ENCODE measurements at regions not wholly inside any gene's neighbourhood (a gene's known extent, or its start where the extent isn't known, plus 50 kb on each side); places are given as distances from the start of the nearest gene placed in this dataset.

DNA sequence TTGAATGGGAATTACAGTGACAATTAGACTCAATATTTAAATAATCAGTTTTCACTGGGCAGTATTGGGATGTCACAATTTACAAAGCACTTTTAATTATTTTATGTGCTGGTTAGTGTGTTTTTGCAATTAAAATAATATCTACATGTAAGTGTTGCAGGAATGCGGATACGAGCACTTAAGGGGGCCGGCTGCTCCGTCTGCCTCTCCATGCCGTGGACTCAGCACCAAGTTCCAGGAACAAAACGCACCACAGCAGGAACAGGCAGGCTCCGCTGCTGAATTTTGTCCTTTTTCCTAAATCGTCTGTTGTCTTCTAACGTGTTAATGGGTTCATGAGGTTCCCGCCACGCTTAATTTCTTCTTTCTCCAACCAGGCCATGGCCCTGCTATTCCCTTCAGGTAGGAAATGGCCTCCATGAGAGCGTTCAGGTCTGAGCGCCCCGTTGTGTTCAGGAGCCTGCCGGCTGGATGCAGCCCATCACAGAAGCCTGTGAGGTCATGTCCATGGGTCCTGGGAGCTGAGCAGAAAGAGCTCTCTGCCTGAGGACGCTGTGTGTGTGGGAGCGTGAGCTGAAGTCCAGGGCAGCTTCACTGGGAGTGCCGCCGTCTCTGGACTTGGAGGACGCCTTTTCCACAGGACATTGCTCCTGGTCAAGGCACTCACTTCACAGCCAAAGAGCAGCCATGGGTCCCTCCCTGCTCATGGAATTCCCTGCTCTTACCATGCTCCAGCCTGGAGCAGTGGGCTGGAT lies 730.3 kb downstream of the BRD1 start:
- Histone ChIP-seq H3K9me3 (no peaks in the 10 kb centered on the region), H3K27me3 (no peaks in the 10 kb centered on the region), H3K4me1 (ENCODE audit: insufficient read depth) (no peaks in the 10 kb centered on the region), H3K4me3 (no peak overlapping the region), H3K36me3 (no peaks in the 10 kb centered on the region), H3K27ac (no peak overlapping the region)
- intact Hi-C loops (cut with DNase I), result no loop called here
- DNase-seq, result no peak
- TF ChIP-seq POLR2A (IDR thresholded peaks at IDR 0.05) (no peak), EP300 (IDR thresholded peaks at IDR 0.05) (no peak), CTCF (IDR thresholded peaks at IDR 0.05) (no peak)
- 79 to 87% (median 86%) methylated on average over 20 of the region's 20 CpGs for WGBS, 3 donors

DNA sequence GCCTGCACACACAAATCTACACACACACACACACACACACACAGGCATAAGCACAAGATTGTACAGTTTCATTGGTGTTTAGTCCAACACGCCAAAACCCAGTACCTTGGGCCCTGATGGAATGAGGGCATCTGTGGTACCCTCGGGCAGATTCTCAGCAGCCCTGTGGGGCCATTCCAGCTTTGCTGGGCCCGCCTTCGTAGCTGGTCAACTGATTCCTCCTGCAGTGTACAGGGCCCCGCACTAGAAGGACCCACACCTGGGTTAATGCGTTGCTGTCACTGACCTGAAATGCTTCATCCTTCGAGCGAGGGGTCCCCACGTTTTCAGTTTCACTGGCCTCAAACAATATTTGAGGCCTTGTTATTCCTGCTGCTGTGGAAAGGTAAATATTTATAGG lies 731.2 kb downstream of the BRD1 start:
- H3K36me3 ChIP-seq, result no peaks in the 10 kb centered on the region
- H3K4me3 ChIP-seq, result no peak overlapping the region
- 78 to 92% (median 81%) methylated on average over 9 of the region's 9 CpGs for WGBS, 3 donors
- H3K9me3 ChIP-seq, result no peaks in the 10 kb centered on the region
- no peaks in the 10 kb centered on the region for H3K4me1 ChIP-seq (ENCODE audit: insufficient read depth)
- no peak for DNase-seq
- no peak for TF ChIP-seq POLR2A (IDR thresholded peaks at IDR 0.05)
- TF ChIP-seq CTCF (IDR thresholded peaks at IDR 0.05), result no peak
- no peak for TF ChIP-seq EP300 (IDR thresholded peaks at IDR 0.05)
- no peak overlapping the region for H3K27ac ChIP-seq
- intact Hi-C loops (cut with DNase I), result no loop called here
- no peaks in the 10 kb centered on the region for H3K27me3 ChIP-seq

DNA sequence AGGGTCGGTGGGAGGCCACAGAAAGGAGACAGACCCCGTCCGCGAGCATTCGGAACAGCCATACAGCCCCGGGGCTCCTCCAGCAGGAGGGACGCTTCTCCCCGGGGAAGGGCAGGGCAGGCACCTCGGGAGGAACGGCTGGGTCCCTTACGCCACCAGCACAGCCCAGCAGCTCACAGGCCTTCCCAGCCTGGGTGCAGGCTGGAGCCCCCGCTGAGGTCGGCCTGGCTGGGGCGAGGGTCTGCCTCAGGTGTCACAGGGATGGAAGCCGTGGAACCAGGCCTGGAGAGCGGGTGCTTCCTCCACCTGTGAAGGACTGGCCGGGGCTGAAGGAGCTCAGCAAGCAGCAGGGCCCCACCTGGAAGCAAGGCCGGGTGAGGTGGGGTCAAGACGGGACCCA lies 732.3 kb downstream of the BRD1 start:
- H3K27me3 ChIP-seq, result no peaks in the 10 kb centered on the region
- intact Hi-C loops (cut with DNase I), result no loop called here
- H3K4me1 ChIP-seq (ENCODE audit: insufficient read depth), result no peaks in the 10 kb centered on the region
- no peaks in the 10 kb centered on the region for H3K9me3 ChIP-seq
- WGBS, 3 donors, result 75 to 81% (median 81%) methylated on average over 19 of the region's 19 CpGs
- H3K36me3 ChIP-seq, result no peaks in the 10 kb centered on the region
- H3K4me3 ChIP-seq, result no peak overlapping the region
- TF ChIP-seq EP300 (IDR thresholded peaks at IDR 0.05) (no peak), CTCF (IDR thresholded peaks at IDR 0.05) (no peak), POLR2A (IDR thresholded peaks at IDR 0.05) (no peak)
- no peak for DNase-seq
- no peak overlapping the region for H3K27ac ChIP-seq

- no peaks in the 10 kb centered on the region for H3K27me3 ChIP-seq
- no peak for DNase-seq
- no peaks in the 10 kb centered on the region for H3K9me3 ChIP-seq
- no peak for TF ChIP-seq POLR2A (IDR thresholded peaks at IDR 0.05)
- no peak for TF ChIP-seq CTCF (IDR thresholded peaks at IDR 0.05)
- no peak for TF ChIP-seq EP300 (IDR thresholded peaks at IDR 0.05)
- H3K27ac ChIP-seq, result no peak overlapping the region
- H3K4me1 ChIP-seq (ENCODE audit: insufficient read depth), result no peaks in the 10 kb centered on the region
- no peaks in the 10 kb centered on the region for H3K36me3 ChIP-seq
- 76 to 84% (median 83%) methylated on average over 18 of the region's 18 CpGs for WGBS, 3 donors
- H3K4me3 ChIP-seq, result no peak overlapping the region
- intact Hi-C loops (cut with DNase I), result no loop called here
Observed at GRCh38 chr22:49094858-49095257, 732.8 kb downstream of the BRD1 start.
